ENCODE measurements at regions not wholly inside any gene's neighbourhood (a gene's known extent, or its start where the extent isn't known, plus 50 kb on each side); places are given as distances from the start of the nearest gene placed in this dataset.

DNA sequence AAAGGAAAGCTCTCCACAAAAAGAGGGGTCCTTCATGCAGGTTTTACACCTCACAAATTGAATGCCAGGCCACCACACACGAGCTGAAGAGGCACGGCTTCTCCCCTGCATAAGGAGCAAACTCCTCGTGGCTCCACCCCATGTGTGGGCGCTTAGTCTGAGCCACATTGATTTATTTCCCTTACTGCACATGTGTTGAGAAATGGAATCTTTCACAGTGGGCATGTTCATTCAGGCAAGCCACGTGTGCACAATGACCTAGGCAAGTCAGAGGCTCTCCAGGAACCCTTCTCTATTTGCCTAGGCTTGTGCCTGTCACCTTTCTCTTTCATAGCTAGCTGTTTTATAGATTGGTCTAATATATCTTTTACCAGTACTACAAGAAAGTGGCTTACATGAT is 120.5 kb downstream of the LTN1 start:
- ATAC-seq (ENCODE audit: low read depth) (no peak), DNase-seq (no peak)
- H3K27me3 Mint-ChIP-seq = no peaks in the 10 kb centered on the region
- no peak overlapping the region for H3K9ac ChIP-seq (ENCODE audit: low read length)
- H2AFZ ChIP-seq (ENCODE audit: insufficient read depth, low read depth, low read length, poor library complexity, severe bottlenecking) = no peak overlapping the region
- H3K79me2 ChIP-seq (ENCODE audit: control insufficient read depth, insufficient read depth, low read length) = no peaks in the 10 kb centered on the region
- H3K4me2 ChIP-seq (replicated peaks; ENCODE audit: low read depth, low read length, poor library complexity, severe bottlenecking) = no peak overlapping the region
- H3K27ac ChIP-seq (ENCODE audit: low read length in 2 of 2) = no peak overlapping the region
- peaks cover 0 to 46% of the 10 kb centered on the region in 2 experiments for H3K36me3 ChIP-seq (replicated peaks in 1 of 2; ENCODE audit: control extremely low read depth in 1 of 2, control insufficient read depth in 1 of 2, extremely low read depth in 1 of 2, insufficient read depth in 2 of 2, low read length in 1 of 2)
- POLR2A ChIA-PET = no interaction called here
- CTCF ChIA-PET = no interaction called here
- H3K9me3 ChIP-seq (ENCODE audit: control extremely low read depth in 1 of 3, control insufficient read depth in 2 of 3, insufficient read depth in 1 of 3, low read length in 2 of 3) = no peaks in the 10 kb centered on the region
- intact Hi-C loops (cut with micrococcal nuclease) = no loop called here
- no peaks in the 10 kb centered on the region for H3K9me3 Mint-ChIP-seq (ENCODE audit: insufficient read depth)
- no peak for TF ChIP-seq EZH2 (IDR thresholded peaks at IDR 0.05; ENCODE audit: borderline replicate concordance, insufficient read depth, low read depth, low read length, poor library complexity, severe bottlenecking)
- TF ChIP-seq, protein P1, sequence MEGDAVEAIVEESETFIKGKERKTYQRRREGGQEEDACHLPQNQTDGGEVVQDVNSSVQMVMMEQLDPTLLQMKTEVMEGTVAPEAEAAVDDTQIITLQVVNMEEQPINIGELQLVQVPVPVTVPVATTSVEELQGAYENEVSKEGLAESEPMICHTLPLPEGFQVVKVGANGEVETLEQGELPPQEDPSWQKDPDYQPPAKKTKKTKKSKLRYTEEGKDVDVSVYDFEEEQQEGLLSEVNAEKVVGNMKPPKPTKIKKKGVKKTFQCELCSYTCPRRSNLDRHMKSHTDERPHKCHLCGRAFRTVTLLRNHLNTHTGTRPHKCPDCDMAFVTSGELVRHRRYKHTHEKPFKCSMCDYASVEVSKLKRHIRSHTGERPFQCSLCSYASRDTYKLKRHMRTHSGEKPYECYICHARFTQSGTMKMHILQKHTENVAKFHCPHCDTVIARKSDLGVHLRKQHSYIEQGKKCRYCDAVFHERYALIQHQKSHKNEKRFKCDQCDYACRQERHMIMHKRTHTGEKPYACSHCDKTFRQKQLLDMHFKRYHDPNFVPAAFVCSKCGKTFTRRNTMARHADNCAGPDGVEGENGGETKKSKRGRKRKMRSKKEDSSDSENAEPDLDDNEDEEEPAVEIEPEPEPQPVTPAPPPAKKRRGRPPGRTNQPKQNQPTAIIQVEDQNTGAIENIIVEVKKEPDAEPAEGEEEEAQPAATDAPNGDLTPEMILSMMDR (IDR thresholded peaks at IDR 0.05) = no peak
- H3K4me3 Mint-ChIP-seq = no peak overlapping the region
- H3K4me1 Mint-ChIP-seq = no peaks in the 10 kb centered on the region
- no peak overlapping the region for H3K27ac Mint-ChIP-seq
- no peak overlapping the region for H3K4me3 ChIP-seq (ENCODE audit: control extremely low read depth in 1 of 5, extremely low read depth in 1 of 5, insufficient read depth in 1 of 5, low read depth in 2 of 5, low read length in 4 of 5)
- no peaks in the 10 kb centered on the region for H3K4me1 ChIP-seq (ENCODE audit: control insufficient read depth in 2 of 2, insufficient read depth in 2 of 2, low read length in 2 of 2)
- no peaks in the 10 kb centered on the region for H3K27me3 ChIP-seq (replicated peaks in 1 of 4; ENCODE audit: control extremely low read depth in 1 of 4, control insufficient read depth in 3 of 4, insufficient read depth in 4 of 4, low read length in 3 of 4)
- no peaks in the 10 kb centered on the region for H4K20me1 ChIP-seq (ENCODE audit: control insufficient read depth, insufficient read depth, low read length, poor library complexity, severe bottlenecking)
- WGBS (ENCODE audit: insufficient coverage) = no CpG with 5 or more reads among the region's 5 CpGs

DNA sequence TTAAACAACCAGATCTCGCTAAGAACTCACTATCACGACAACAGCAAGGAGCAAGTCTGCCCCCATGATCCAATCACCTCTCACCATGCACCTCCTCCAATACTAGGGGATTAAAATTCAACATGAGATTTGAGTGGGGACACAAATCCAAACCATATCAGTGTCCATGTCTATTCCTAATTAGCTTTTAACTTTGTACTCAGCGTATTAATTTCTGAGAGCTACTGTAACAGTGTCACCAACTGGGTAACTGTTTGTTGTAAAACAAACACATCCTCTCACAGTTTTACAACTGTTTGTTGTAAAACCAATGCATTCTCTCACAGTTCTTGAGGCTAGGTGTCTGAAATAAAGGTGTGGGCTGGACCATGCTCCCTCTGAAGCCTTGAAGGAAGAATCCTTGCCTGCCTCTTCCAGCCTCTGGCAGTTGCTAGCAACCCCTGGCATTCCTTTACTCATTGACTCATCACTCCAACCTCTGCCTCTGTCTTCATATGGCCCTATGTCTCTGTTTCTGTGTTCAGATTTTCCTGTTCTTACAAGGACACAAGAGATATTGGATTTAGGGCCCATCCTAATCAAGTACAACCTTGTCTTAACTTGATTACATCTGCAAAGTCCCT is 121.2 kb downstream of the LTN1 start:
- Histone ChIP-seq H2AFZ (ENCODE audit: insufficient read depth, low read depth, low read length, poor library complexity, severe bottlenecking) (no peak overlapping the region), H3K4me2 (replicated peaks; ENCODE audit: low read depth, low read length, poor library complexity, severe bottlenecking) (no peak overlapping the region), H4K20me1 (ENCODE audit: control insufficient read depth, insufficient read depth, low read length, poor library complexity, severe bottlenecking) (no peaks in the 10 kb centered on the region), H3K27ac (ENCODE audit: low read length in 2 of 2) (no peak overlapping the region), H3K9me3 (ENCODE audit: control extremely low read depth in 1 of 3, control insufficient read depth in 2 of 3, insufficient read depth in 1 of 3, low read length in 2 of 3) (no peaks in the 10 kb centered on the region), H3K79me2 (ENCODE audit: control insufficient read depth, insufficient read depth, low read length) (no peaks in the 10 kb centered on the region), H3K4me3 (ENCODE audit: control extremely low read depth in 1 of 5, extremely low read depth in 1 of 5, insufficient read depth in 1 of 5, low read depth in 2 of 5, low read length in 4 of 5) (no peak overlapping the region), H3K4me1 (ENCODE audit: control insufficient read depth in 2 of 2, insufficient read depth in 2 of 2, low read length in 2 of 2) (no peaks in the 10 kb centered on the region), H3K27me3 (replicated peaks in 1 of 4; ENCODE audit: control extremely low read depth in 1 of 4, control insufficient read depth in 3 of 4, insufficient read depth in 4 of 4, low read length in 3 of 4) (no peaks in the 10 kb centered on the region), H3K9ac (ENCODE audit: low read length) (no peak overlapping the region), H3K36me3 (replicated peaks in 1 of 2; ENCODE audit: control extremely low read depth in 1 of 2, control insufficient read depth in 1 of 2, extremely low read depth in 1 of 2, insufficient read depth in 2 of 2, low read length in 1 of 2) (peaks cover 0 to 43% of the 10 kb centered on the region in 2 experiments)
- POLR2A ChIA-PET = no interaction called here
- TF ChIP-seq, protein P1 (IDR thresholded peaks at IDR 0.05) = no peak
- TF ChIP-seq EZH2 (IDR thresholded peaks at IDR 0.05; ENCODE audit: borderline replicate concordance, insufficient read depth, low read depth, low read length, poor library complexity, severe bottlenecking) = no peak
- CTCF ChIA-PET = no interaction called here
- Mint-ChIP-seq H3K27ac (no peak overlapping the region), H3K4me1 (no peaks in the 10 kb centered on the region), H3K27me3 (no peaks in the 10 kb centered on the region), H3K4me3 (no peak overlapping the region), H3K9me3 (ENCODE audit: insufficient read depth) (no peaks in the 10 kb centered on the region)
- no peak for DNase-seq
- ATAC-seq (ENCODE audit: low read depth) = no peak
- WGBS (ENCODE audit: insufficient coverage) = 100% methylated on average over 1 of the region's 3 CpGs
- intact Hi-C loops (cut with micrococcal nuclease) = no loop called here
